ENCODE measurements at regions not wholly inside any gene's neighbourhood (a gene's known extent, or its start where the extent isn't known, plus 50 kb on each side); places are given as distances from the start of the nearest gene placed in this dataset.
"Not testable (repeated sequence)": the region's sequence is repeated elsewhere in the genome, so short reads cannot be mapped to it uniquely, and the experiment has no call there.

- POLR2A ChIA-PET, result no interaction called here
- H3K9me3 Mint-ChIP-seq, result no peaks in the 10 kb centered on the region
- H3K4me3 Mint-ChIP-seq, result no peak overlapping the region
- H3K4me1 Mint-ChIP-seq (ENCODE audit: low read depth), result no peaks in the 10 kb centered on the region
- H3K27ac Mint-ChIP-seq, result no peak overlapping the region
- H3K36me3 Mint-ChIP-seq, result no peaks in the 10 kb centered on the region
- DNase-seq, result no peak
- peaks cover 2% of the 10 kb centered on the region for H3K27me3 Mint-ChIP-seq
- CTCF ChIA-PET, result no interaction called here
- intact Hi-C loops (cut with micrococcal nuclease), result no loop called here
These were observed 68.5 kb downstream of the RBM11 start for GRCh38 chr21:14284481-14284880.

GRCh38 chr21:14281188-14281900, 65.4 kb downstream of the RBM11 start:
- POLR2A ChIA-PET, result not testable (repeated sequence)

More at GRCh38 chr21:14281188-14281900, 65.4 kb downstream of the RBM11 start:
- CTCF ChIA-PET; H3K27me3 Mint-ChIP-seq; H3K4me3 Mint-ChIP-seq; DNase-seq; H3K4me1 Mint-ChIP-seq (ENCODE audit: low read depth); intact Hi-C loops (cut with micrococcal nuclease); H3K27ac Mint-ChIP-seq; H3K36me3 Mint-ChIP-seq; H3K9me3 Mint-ChIP-seq: not testable (repeated sequence)
